Mucosa of descending colon (tissue), 3 donors: ENCODE measurements at regions not wholly inside any gene's neighbourhood (a gene's known extent, or its start where the extent isn't known, plus 50 kb on each side); places are given as distances from the start of the nearest gene placed in this dataset.

Source experiments
- ATAC-seq: fragments of 200-7000 bp; cut with Tn5 transposase; one replicate; pipeline ENCODE4 v1.9.1; 2020; ENCODE audit warnings: mild to moderate bottlenecking, moderate library complexity
- DNase-seq, 3 donors: peaks; one replicate each; pipeline ENCODE4 v3.0.0-alpha.2; 2020
- H3K36me3 ChIP-seq: fragments of 200-600 bp; one replicate; pipeline ENCODE4 v1.8.0; 2021; ENCODE audit warnings: low read depth, mild to moderate bottlenecking
- H3K4me1 ChIP-seq: fragments of 200-600 bp; one replicate; pipeline ENCODE4 v1.8.0; 2021; ENCODE audit warnings: low read depth, mild to moderate bottlenecking
- H3K4me3 ChIP-seq: fragments of 200-600 bp; one replicate; pipeline ENCODE4 v1.8.0; 2021; ENCODE audit warnings: mild to moderate bottlenecking
- H3K9me3 ChIP-seq: fragments of 200-600 bp; one replicate; pipeline ENCODE4 v1.8.0; 2021; ENCODE audit warnings: mild to moderate bottlenecking
- intact Hi-C, 2 donors: fragments of 100-400 bp; cut with DNase I in 1 of 2; cut with micrococcal nuclease in 1 of 2; formaldehyde crosslinking; loops; one replicate each; pipeline versions ENCODE4 v1.11.0 to v1.11.1; 2022; cut with DNase I, micrococcal nuclease
- TF ChIP-seq, protein P1 (sequence below): fragments of 200-600 bp; IDR thresholded peaks from one replicate; pipeline ENCODE4 v1.8.0; 2022; ENCODE audit warnings: antibody characterized with exemption, mild to moderate bottlenecking
- donor health status: DM: no; HTN: no; CAD: no; lungs with moderate emphysema.
- donor health status: DM: no; HTN: no; CAD: no.
- donor health status: DM: no; HTN: yes; CAD: no.

DNA sequence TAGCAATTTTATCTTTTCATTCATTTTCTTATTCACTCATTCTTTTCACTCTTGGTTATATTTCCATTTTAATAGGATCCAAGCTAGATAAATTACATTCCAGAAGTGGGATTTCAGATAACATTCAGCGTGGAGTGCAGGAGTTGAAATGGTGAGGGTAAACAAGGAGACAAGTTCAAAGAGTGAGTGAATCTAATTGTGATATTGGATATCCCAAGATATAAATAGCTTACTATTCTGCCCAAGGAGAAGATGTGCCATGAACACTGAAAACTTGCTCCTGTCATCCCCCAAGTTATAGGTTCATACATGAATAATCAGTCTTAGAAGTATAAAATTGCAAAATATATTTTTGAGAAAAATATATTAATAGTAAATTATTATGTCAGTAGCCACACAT is 459.3 kb downstream of the CETN3 start:
- Histone ChIP-seq H3K4me3 (no peak overlapping the region), H3K4me1 (no peaks in the 10 kb centered on the region), H3K9me3 (no peaks in the 10 kb centered on the region), H3K36me3 (no peaks in the 10 kb centered on the region)
- TF ChIP-seq, protein P1, sequence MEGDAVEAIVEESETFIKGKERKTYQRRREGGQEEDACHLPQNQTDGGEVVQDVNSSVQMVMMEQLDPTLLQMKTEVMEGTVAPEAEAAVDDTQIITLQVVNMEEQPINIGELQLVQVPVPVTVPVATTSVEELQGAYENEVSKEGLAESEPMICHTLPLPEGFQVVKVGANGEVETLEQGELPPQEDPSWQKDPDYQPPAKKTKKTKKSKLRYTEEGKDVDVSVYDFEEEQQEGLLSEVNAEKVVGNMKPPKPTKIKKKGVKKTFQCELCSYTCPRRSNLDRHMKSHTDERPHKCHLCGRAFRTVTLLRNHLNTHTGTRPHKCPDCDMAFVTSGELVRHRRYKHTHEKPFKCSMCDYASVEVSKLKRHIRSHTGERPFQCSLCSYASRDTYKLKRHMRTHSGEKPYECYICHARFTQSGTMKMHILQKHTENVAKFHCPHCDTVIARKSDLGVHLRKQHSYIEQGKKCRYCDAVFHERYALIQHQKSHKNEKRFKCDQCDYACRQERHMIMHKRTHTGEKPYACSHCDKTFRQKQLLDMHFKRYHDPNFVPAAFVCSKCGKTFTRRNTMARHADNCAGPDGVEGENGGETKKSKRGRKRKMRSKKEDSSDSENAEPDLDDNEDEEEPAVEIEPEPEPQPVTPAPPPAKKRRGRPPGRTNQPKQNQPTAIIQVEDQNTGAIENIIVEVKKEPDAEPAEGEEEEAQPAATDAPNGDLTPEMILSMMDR = no peak
- ATAC-seq (no peak), DNase-seq (no peak)
- intact Hi-C loops = no loop called here

DNA sequence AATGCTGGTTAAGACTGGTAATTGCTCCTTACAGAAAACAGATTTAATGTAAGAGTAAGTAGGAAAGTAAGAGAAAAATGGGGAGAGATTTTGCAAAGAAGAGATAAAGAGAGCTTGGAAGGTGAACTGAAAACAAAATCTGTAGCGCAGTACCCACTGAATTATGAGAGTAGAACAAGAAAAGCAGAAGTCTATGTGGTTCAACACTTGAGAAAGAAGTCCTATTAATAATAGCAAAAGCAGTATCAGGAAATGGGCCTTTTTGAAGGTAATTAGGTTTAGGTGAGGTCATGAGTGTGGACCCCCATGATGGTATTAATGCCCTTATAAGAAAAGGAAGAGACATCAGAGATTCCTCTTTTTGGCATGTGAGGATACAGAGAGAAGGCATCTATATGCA is 460.6 kb downstream of the CETN3 start:
- Histone ChIP-seq H3K9me3 (no peaks in the 10 kb centered on the region), H3K4me3 (no peak overlapping the region), H3K36me3 (no peaks in the 10 kb centered on the region), H3K4me1 (no peaks in the 10 kb centered on the region)
- intact Hi-C loops = no loop called here
- TF ChIP-seq, protein P1 = no peak
- no peak for DNase-seq
- ATAC-seq = no peak

DNA sequence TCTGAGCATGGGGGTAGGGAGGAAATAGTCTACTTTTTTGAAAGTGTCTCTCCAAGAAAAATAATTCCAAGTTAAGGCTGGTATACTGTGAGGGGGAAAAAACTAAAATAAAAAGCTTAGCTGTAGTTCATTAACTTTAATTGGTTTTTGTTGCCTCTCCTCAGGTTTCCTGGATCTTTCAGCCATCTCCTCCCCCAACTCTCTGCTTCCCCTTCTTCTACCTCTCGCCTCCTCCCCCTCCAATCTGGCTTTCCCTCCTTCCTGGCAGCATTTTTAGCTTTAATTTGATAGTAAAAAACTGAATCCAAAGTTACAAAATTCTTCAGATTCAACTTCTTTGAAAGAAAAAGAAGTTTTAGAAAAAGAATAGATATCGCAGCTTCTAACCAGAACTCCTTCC is 462.6 kb downstream of the CETN3 start:
- H3K4me1 ChIP-seq = no peaks in the 10 kb centered on the region
- DNase-seq (no peak), ATAC-seq (no peak)
- no peaks in the 10 kb centered on the region for H3K9me3 ChIP-seq
- TF ChIP-seq, protein P1 = no peak
- H3K36me3 ChIP-seq = no peaks in the 10 kb centered on the region
- intact Hi-C loops = no loop called here
- H3K4me3 ChIP-seq = no peak overlapping the region

DNA sequence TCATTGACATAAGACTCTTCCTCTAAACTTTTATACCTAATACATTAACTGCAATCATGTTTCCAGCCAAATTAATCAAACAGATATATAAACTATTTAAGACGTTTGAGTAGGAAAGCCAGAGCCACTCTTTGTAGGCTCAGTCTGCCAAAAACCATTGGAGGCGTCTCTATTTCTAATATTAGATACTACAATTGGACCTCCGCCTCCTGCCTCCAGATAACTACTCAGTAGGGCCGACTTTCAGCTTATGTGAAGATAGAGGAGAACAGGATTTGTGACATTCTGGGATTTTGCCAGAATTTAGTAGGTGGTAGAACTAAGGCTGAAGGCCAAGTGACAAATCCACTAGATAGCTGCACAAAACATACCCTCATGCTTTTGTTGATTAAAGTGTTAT is 463.0 kb downstream of the CETN3 start:
- DNase-seq (no peak), ATAC-seq (no peak)
- H3K36me3 ChIP-seq = no peaks in the 10 kb centered on the region
- TF ChIP-seq, protein P1 = no peak
- H3K9me3 ChIP-seq = no peaks in the 10 kb centered on the region
- H3K4me1 ChIP-seq = no peaks in the 10 kb centered on the region
- intact Hi-C loops = no loop called here
- no peak overlapping the region for H3K4me3 ChIP-seq

DNA sequence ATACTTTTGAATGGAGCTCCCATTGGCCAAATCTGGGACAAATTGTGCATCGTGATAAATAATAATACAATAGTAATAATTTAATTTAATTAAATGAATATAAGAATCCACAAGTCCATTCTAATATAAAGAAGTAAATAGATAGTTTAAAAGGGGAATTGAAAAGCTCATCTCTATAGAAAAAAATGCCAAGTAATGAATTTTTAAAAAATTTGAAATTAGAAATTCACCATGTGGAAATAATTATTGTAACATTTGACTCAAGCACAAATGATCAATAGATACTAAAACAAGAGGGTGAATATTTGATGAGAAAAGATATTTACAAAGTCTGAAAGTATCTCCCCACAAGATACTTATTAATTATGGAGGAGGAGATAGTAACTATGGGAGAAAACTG is 467.4 kb downstream of the CETN3 start:
- no peaks in the 10 kb centered on the region for H3K4me1 ChIP-seq
- H3K9me3 ChIP-seq = no peaks in the 10 kb centered on the region
- TF ChIP-seq, protein P1 = no peak
- DNase-seq = no peak
- H3K36me3 ChIP-seq = no peaks in the 10 kb centered on the region
- no peak overlapping the region for H3K4me3 ChIP-seq
- intact Hi-C loops = no loop called here
- ATAC-seq = no peak

DNA sequence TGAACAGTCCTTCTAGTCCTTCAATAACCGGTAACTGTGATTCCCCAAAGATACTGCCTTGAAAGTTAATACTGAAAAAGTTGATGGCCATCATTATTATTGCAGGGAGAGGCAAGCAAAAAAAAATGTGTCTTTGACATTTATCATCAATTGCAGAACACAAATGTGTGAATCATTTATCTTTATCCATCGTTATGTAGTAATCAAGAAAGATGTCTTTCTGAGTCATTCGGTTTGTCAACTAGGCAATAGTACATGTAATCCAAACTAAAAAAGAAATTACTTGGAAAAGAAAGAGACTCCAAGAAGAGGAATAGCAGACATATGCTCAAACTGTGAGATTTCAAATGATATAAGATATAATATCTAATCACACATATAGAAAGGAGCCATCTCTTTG is 473.0 kb downstream of the CETN3 start:
- H3K4me1 ChIP-seq = no peaks in the 10 kb centered on the region
- TF ChIP-seq, protein P1 = no peak
- ATAC-seq (no peak), DNase-seq (no peak)
- no peaks in the 10 kb centered on the region for H3K36me3 ChIP-seq
- no peak overlapping the region for H3K4me3 ChIP-seq
- intact Hi-C loops = no loop called here
- no peaks in the 10 kb centered on the region for H3K9me3 ChIP-seq
